HUDEP-2 (cell line): ENCODE measurements at regions not wholly inside any gene's neighbourhood (a gene's known extent, or its start where the extent isn't known, plus 50 kb on each side); places are given as distances from the start of the nearest gene placed in this dataset.

ENCODE experiments used
- DNase-seq, 76 experiments: peaks; one replicate each; lab custom pipeline; 2025; ENCODE audit not compliant: unreplicated experiment in 76 of 76; lab: John Stamatoyannopoulos, UW

GRCh38 chr1:57696043-57696442 lies 272.2 kb upstream of the DAB1 start:
- DNase-seq, result no peak

GRCh38 chr1:57686306-57686705 lies 262.4 kb upstream of the DAB1 start:
- no peak for DNase-seq

DNA sequence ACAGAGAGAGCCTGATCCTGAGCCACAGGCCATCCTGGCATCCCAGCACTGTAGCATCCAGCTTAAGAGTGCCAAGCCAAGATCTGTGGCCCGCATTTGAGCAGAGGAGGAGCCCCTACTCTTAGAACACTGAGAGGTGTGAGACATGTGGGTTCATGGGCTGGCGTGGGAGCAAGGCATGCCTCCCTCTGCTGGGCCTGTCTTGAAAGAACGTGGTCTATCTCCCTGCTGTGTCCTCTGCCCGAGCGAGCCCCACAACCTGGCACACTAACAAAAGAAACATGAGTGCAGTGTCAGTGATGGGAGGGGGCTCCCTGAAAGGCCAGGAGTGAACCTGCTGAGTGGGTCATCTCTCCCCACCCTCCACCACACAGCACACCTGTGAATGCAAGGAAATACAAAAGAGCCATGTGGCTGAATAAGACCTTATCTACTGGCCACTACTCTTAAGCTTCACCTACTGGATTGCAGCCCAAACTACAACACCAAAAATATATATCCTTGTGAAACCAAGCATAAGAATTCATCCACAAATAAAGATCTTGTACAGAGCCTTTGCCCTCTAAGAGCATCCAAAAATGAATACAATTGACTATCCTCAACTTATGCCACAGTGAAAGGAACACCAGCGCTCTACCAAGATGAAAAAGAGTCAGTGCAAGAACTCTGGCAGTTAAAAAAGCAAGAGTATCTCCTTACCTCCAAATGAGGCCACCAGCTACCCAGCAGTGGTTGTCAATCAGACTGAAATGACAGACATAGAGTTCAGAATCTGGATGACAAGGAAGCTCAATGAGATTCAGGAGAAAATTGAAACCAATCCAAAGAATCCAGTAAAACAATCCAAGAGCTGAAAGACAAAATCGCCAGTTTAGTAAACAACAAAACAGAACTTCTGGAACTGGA lies 259.4 kb upstream of the DAB1 start:
- DNase-seq, result no peak

DNA sequence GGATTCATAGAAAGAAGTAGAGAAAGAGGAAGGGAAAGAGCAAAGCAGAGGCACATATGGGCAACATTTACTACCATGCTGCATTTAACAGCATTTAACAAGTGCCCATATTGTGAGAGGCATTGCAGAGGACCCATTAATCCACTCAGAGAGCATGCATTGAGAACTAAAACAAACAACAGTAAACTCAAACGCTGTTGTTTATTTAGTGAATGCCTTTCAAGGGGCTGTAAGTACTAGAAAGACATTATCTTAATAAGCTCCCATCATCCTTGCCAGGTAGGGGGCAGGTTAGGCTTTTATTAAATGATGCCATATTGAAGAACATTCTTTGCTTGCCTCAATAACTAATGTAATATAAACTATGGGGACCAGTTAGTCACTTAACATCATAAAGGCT lies 254.3 kb upstream of the DAB1 start:
- DNase-seq, result no peak

DNA sequence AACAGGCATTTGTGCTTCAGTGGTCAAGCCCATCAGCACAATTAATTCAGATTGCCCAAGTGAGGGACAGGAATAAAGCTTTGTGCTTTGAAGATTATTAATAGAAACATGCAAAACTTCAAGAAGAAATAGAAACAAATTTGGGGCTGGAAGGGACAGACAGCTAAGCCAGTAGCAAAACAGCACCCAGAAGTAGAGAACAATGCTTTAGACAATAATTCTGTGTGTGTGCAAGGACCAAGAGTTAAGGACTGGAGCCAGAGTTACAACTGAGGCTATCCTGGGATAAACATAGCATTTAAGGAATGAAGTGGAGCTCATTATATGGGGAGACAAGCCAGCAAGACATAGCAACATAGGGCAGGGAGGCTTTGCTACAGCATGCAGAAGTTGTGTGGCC lies 251.9 kb upstream of the DAB1 start:
- no peak for DNase-seq

- no peak for DNase-seq
Observed at GRCh38 chr1:57674801-57675200, 250.9 kb upstream of the DAB1 start.

GRCh38 chr1:57672346-57673140 lies 248.7 kb upstream of the DAB1 start:
- no peak for DNase-seq

DNA sequence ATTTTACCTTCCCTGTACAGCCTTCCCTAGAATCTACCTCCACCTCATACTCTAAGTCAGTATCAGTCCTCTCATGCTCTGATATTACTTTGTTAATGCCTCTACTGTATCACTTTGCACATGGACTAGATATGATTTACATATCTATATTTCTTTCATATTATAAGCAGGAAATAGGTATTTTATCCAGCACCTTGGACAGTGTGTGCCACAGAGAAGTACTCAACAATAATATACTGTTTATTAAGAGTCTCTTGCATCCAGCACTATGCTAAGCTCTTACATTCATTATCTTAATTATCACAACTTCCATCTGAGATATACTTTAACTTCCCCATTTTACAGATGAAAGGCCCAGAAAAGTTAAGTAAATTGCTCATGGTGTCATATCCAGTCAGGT lies 247.9 kb upstream of the DAB1 start:
- no peak for DNase-seq

- DNase-seq, result no peak
Observed at GRCh38 chr1:57659804-57660203, 235.9 kb upstream of the DAB1 start.

GRCh38 chr1:57655161-57655560 lies 231.3 kb upstream of the DAB1 start:
- DNase-seq, result no peak

DNA sequence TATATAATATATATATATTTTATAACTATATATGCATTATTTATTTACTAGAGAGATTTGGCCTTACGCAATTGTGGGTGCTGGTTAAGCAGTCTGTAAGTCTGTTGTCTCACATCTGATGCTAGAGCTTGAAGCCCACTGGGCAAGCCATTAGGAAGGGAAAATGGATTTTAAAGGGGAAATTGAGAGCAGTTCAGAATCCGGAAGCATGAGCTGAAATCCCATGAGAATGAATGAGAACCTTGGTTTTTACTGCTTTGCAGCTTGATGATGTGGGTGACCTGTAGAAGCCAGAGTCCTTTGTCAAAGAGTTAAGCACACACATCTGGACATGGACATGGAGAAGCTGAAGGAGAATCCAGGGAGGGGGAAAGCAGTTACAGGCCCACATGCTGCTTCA lies 220.8 kb upstream of the DAB1 start:
- no peak for DNase-seq

DNA sequence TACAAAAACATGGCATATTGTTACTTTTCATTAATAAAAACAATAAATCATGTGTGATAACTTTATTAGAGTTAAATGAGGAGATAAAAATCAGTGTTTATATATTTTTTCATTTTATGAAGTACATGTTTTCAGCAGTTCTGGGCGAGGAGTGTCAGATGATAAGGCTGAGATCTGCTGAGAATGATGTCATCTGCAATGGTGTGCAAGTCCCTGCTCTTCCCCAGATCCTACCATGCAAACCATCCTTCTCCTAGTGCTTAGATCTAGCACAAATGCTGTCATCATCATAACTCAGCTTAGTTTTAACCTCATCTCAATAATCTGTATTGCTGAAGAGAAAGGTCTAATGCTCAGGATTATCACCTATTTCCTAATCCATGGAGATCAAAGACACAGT lies 214.4 kb upstream of the DAB1 start:
- no peak for DNase-seq

DNA sequence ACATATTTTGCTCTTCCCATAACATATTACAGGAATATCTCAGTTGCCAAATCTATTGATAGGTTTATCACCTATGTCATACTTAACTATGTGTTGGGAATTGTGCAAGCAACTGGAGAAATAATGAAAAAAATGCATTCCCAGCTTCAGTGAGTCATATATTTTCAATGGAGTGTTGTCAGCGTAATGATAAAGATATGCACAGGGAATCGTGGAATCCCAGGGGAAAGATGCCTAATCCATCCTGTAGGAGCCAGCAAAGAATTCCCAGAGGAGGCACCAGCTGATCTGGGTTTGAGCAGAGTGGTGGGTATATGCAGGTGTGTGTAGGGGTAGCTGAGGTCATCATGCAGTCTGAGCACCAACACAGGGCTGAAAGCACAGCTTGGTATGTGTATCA lies 213.3 kb upstream of the DAB1 start:
- no peak for DNase-seq

- DNase-seq, result no peak
Observed at GRCh38 chr1:57633881-57634280, 210.0 kb upstream of the DAB1 start.

DNA sequence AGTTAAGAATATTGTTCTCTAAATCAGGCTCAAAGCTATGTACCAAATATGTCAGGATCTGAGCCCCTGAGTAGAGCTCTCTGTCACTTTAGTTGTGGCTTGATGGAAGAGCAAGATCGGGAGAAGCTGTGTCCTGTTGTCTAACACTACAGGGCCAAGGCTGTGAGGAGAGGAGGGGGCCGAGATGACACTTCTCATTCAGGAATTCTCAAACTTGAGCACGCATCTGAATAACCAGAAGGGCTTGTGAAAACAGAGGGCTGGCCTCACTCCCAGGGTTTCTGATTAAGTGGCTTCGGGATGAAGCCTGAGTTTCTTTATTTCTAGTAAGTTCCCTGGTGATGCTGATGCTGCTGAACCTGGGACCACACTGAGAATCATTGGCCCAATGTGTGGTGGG lies 209.2 kb upstream of the DAB1 start:
- no peak for DNase-seq

DNA sequence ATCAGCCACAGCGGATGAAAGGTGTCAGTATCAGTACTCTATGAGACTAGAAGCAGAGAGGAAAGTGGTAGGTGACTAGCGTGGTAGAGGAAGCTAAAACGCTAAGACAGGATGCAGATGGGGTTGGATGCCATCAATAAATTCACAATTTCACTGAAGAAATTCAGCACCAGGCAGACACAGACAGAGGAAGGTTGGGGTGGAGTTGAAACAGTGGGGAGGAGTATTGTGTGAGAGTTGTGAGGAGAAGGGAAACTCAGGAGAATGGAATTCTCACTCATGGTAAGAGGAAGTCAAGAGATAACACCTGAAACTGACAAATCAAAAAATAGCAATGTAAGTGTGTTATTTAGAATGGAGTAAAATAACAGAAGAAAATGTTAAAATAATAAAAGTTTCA lies 208.5 kb upstream of the DAB1 start:
- no peak for DNase-seq

DNA sequence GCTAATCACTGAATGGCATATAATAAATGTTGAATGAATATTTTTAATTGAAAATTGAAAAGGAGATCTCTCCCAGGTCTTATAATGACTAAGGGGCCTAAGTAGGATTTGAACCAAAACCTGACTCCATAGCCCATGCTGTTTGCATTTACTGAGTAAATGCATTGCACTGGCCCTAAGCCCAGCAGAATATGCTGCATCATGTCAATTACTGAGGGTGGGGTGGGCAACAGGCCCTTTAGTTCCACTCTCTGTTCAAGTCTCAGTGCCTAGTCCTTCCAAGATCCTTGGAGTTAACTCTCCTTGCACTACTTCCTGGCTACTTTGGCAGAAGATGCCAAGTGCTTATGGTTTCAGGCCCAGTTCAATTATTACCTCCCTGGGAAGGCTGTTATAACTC lies 203.8 kb upstream of the DAB1 start:
- no peak for DNase-seq

DNA sequence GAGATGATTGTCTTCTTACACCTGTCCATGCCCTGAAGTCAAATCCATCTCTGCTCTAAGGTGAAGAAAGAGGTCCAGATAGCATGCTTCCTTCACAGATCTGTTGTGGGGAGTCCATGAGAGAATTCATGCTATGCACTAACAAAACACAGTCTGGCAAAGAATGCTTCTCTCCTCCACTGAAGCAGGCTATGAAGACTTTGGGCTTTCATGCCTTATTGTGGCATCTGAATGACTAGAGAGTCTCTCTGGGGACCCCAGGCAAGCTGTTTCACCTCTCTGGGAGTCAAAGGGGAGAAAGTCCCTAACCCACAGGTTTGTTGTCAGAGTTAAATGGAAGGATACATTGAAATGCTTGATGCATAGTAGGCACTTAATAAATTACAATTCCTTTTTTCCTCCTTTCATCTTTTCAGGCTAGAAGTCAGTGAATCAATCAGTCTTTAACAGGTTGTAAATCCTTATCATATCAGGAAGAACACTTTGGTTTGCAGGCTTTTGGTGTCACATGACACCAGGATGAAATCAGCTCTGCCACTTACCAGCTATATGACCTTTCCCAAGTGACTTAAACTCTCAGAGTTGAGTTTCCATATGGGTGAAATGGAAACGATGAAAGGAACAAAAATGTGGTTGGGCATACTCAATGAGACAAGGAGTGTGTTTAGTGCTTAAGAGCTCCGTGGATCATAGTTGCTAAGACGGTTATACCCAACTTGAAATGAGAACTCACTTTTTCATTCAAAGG lies 200.1 kb upstream of the DAB1 start:
- DNase-seq, result no peak

DNA sequence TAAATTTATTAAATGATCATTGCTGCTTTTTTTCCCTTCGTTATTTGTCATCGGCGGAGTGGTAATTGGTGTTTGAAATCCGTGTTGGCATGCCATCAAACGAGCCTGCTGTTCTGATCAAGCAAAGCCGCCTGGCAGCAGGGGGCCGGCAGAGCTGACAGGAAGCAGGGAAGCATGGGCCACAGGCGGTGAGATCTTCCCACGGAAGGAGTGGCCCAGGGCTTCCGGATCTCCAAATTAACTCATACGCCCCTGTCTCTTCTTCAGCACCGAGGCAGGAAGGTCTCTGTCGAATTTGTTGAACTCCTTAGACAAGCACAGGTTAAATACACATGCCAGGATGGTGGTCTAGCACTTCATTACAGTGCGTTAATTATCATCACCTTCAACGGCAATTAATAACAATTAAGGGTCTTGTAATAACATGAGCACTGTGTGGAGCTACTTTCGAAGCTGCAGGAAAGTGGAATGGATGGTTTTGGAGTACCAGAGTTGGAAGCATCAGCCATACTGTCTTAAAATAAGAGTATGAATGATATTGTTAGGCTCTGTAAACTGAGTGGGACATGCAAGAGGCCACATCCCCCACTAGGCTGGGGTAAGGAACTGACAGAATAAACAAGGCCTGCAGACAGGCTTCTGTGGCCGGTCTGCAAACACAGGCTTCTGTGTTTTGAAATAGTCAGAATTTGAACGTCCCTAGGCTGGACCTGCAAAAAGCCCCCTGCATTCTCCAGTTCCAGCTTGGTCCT lies 199.4 kb upstream of the DAB1 start:
- no peak for DNase-seq

DNA sequence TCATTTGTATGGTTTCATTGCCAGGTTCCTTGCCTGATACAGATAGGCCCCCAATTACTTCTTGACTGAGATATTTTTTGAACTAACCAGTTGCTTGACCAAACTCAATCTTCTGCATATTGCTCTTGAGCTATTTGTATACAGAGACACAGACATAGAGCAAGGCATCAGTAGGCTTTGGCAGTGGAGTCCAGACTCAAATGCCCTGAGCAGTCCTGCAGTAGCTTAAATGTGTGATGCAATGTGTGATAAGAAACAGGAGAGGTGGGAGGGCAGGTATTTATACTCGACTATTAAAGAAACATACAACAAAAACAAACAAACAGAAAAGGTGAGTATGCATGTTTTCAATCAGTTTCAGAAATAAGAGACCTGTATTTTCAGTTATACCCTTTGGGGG lies 197.9 kb upstream of the DAB1 start:
- no peak for DNase-seq

- DNase-seq, result no peak
Observed at GRCh38 chr1:57620605-57621004, 196.7 kb upstream of the DAB1 start.
